Inflammatory macrophage (primary cell): ENCODE measurements at regions not wholly inside any gene's neighbourhood (a gene's known extent, or its start where the extent isn't known, plus 50 kb on each side); places are given as distances from the start of the nearest gene placed in this dataset.

Source experiments
- DNase-seq, 2 donors: peaks; one replicate each; pipeline ENCODE4 v3.0.0-alpha.2; 2020 to 2022

- no peak for DNase-seq
Measured at GRCh38 chr1:184141361-184141880, 89.9 kb downstream of the TSEN15 start.

GRCh38 chr1:184143449-184143848 lies 91.9 kb downstream of the TSEN15 start:
- DNase-seq, result no peak

- no peak for DNase-seq
Measured at GRCh38 chr1:184145083-184145482, 93.6 kb downstream of the TSEN15 start.

GRCh38 chr1:184146202-184146601 lies 94.7 kb downstream of the TSEN15 start:
- DNase-seq, result no peak

GRCh38 chr1:184150776-184151531 lies 99.4 kb downstream of the TSEN15 start:
- peak; percentile 13 to 21 for DNase-seq

- DNase-seq, result peak; percentile 41 to 45
Measured at GRCh38 chr1:184152434-184152898, 100.9 kb downstream of the TSEN15 start.

- peak; percentile 3 to 20 for DNase-seq
Measured at GRCh38 chr1:184152974-184153373, 101.4 kb downstream of the TSEN15 start.

- DNase-seq, result no peak
Measured at GRCh38 chr1:184153731-184154130, 102.2 kb downstream of the TSEN15 start.

GRCh38 chr1:184156521-184157393 lies 105.2 kb downstream of the TSEN15 start:
- DNase-seq, result no peak

- no peak for DNase-seq
Measured at GRCh38 chr1:184157394-184157742, 105.8 kb downstream of the TSEN15 start.

- peak; percentile 52 to 79 for DNase-seq
Measured at GRCh38 chr1:184158896-184159681, 107.6 kb downstream of the TSEN15 start.

GRCh38 chr1:184160236-184160635 lies 108.7 kb downstream of the TSEN15 start:
- peak; percentile 58 to 60 for DNase-seq

- DNase-seq, result peak; percentile 50 to 63
Measured at GRCh38 chr1:184161071-184161698, 109.7 kb downstream of the TSEN15 start.

- no peak for DNase-seq
Measured at GRCh38 chr1:184162281-184162680, 110.8 kb downstream of the TSEN15 start.

GRCh38 chr1:184163674-184164465 lies 112.3 kb downstream of the TSEN15 start:
- no peak for DNase-seq

GRCh38 chr1:184164536-184164935 lies 113.0 kb downstream of the TSEN15 start:
- DNase-seq, result peak; percentile 35 to 46

GRCh38 chr1:184166485-184166884 lies 115.0 kb downstream of the TSEN15 start:
- DNase-seq, result no peak

GRCh38 chr1:184167352-184167751 lies 115.8 kb downstream of the TSEN15 start:
- DNase-seq, result no peak

GRCh38 chr1:184170719-184171118 lies 119.2 kb downstream of the TSEN15 start:
- DNase-seq, result no peak

- no peak for DNase-seq
Measured at GRCh38 chr1:184176058-184176457, 124.5 kb downstream of the TSEN15 start.

- DNase-seq, result no peak
Measured at GRCh38 chr1:184181044-184181443, 129.5 kb downstream of the TSEN15 start.
